Suprapubic skin (tissue), 3 donors: ENCODE measurements at regions not wholly inside any gene's neighbourhood (a gene's known extent, or its start where the extent isn't known, plus 50 kb on each side); places are given as distances from the start of the nearest gene placed in this dataset.

ENCODE experiments used
- CTCF ChIP-seq, 2 donors: fragments of 200-600 bp in 1 of 2; fragments of 450-650 bp in 1 of 2; sonication (generic) in 1 of 2; IDR thresholded peaks; one replicate each; pipeline ENCODE4 v1.5.1; 2016 to 2019; ENCODE audit warnings: antibody characterized with exemption in 2 of 2, mild to moderate bottlenecking in 1 of 2, moderate library complexity in 1 of 2
- POLR2A ChIP-seq, 2 donors: fragments of 450-650 bp; IDR thresholded peaks; one replicate each; pipeline ENCODE4 v1.6.1; 2017; ENCODE audit warnings: antibody characterized with exemption in 2 of 2, mild to moderate bottlenecking in 2 of 2, moderate library complexity in 2 of 2

DNA sequence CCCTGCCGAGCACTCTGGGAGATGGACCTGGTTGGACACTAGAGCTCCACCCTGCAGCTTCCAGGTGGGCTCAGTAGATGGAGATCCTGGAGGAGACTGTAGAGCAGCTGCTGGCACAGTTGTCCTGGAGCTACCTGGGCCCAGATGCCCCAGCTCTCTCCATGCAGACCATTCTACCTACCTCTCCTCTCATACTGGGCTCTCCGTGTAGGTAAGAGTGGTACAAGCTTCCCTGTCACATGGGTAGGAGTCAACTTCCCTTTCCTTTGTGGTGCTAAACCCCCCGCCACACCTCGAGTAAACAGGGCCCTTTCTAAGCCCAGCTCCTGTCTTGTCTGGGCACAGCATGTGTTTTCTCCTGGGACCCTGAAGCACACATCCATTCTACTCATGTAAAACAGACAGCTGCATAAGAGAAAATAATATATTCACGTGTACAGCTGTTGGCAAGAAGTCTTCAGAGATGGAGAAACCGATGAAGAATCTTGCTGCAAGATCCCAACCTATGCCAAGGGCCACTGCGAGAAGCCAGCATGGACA is 108.1 kb upstream of the DUSP22 start:
- TF ChIP-seq CTCF (IDR thresholded peaks at IDR 0.05) (no peak), POLR2A (IDR thresholded peaks at IDR 0.05) (no peak)
